BLaER1 treated with 17β-estradiol and CSF1 and Interleukin-3, amounts not matched to agents 10 nM and 100 nM (cell line): ENCODE measurements at regions not wholly inside any gene's neighbourhood (a gene's known extent, or its start where the extent isn't known, plus 50 kb on each side); places are given as distances from the start of the nearest gene placed in this dataset.

ENCODE experiments used
- H3K27ac ChIP-seq, 11 experiments: shearing (Covaris generic); formaldehyde crosslinking; 2 replicates each; pipeline ENCODE4 v1.8.1; 2022
- H3K27me3 ChIP-seq, 11 experiments: shearing (Covaris generic); formaldehyde crosslinking; 2 replicates each; pipeline ENCODE4 v1.8.1; 2022
- H3K36me3 ChIP-seq, 11 experiments: shearing (Covaris generic); formaldehyde crosslinking; 2 replicates each; pipeline ENCODE4 v1.8.1; 2022
- H3K4me1 ChIP-seq, 10 experiments: shearing (Covaris generic); formaldehyde crosslinking; 2 replicates each; pipeline ENCODE4 v1.8.1; 2022
- H3K4me2 ChIP-seq, 11 experiments: shearing (Covaris generic); formaldehyde crosslinking; 2 replicates each; pipeline ENCODE4 v1.8.1; 2022
- H3K4me3 ChIP-seq, 10 experiments: shearing (Covaris generic); formaldehyde crosslinking; 2 replicates each; pipeline ENCODE4 v1.8.1; 2022
- H3K9ac ChIP-seq, 11 experiments: shearing (Covaris generic); formaldehyde crosslinking; 2 replicates each; pipeline ENCODE4 v1.8.1; 2022
- H3K9me3 ChIP-seq, 11 experiments: shearing (Covaris generic); formaldehyde crosslinking; replicated peaks in 1 of 11; 2 replicates each; pipeline ENCODE4 v1.8.1; 2022
- H4K20me1 ChIP-seq, 11 experiments: shearing (Covaris generic); formaldehyde crosslinking; 2 replicates each; pipeline ENCODE4 v1.8.1; 2022
- Cebpa-rat ChIP-seq, 11 experiments: shearing (Covaris generic); IDR thresholded peaks; 2 replicates each; pipeline ENCODE4 v1.8.1; 2022

- Histone ChIP-seq H3K9ac (no peak overlapping the region), H3K27ac (no peak overlapping the region), H3K4me3 (no peak overlapping the region), H3K4me2 (no peak overlapping the region), H3K9me3 (peaks cover 5 to 13% (median 10%) of the 10 kb centered on the region in 11 experiments; a peak in 15 of 22 replicates), H3K36me3 (no peaks in the 10 kb centered on the region), H4K20me1 (no peaks in the 10 kb centered on the region), H3K4me1 (peaks cover 0 to 10% (median 8%) of the 10 kb centered on the region in 10 experiments; a peak in 15 of 20 replicates), H3K27me3 (no peaks in the 10 kb centered on the region)
- TF ChIP-seq Cebpa-rat (IDR thresholded peaks at IDR 0.05) = no peak
Observed at GRCh38 chr7:112699725-112700513, 90.3 kb downstream of the TMEM168 start.

DNA sequence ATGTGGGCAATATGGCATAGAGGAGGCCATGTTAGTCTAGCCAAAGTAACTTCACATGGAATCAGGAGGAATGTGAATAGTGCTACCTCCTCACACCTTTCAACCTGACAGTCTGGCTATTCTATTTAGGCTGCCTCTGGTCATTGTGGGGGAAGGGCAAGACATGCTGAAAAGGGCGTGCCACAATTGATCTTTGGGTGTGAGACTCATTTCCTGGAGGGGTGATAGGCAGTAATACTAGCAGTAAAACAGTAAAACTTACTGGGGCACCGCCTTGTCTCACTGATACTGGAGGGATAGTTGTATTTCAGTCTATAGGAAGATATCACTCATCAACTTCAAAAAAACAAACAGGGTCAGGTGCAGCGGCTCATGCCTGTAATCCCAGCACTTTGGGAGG lies 88.7 kb downstream of the TMEM168 start:
- Histone ChIP-seq H3K9ac (no peak overlapping the region), H3K4me3 (no peak overlapping the region), H3K4me2 (peak overlapping the region in 9 of 11 experiments; percentile 9 to 75 (median 47); a peak in 17 of 22 replicates), H3K27ac (no peak overlapping the region), H3K9me3 (peaks cover 5 to 13% (median 10%) of the 10 kb centered on the region in 11 experiments; a peak in 15 of 22 replicates), H3K27me3 (no peaks in the 10 kb centered on the region), H3K36me3 (no peaks in the 10 kb centered on the region), H3K4me1 (peaks cover 0 to 10% (median 8%) of the 10 kb centered on the region in 10 experiments; a peak in 15 of 20 replicates), H4K20me1 (no peaks in the 10 kb centered on the region)
- TF ChIP-seq Cebpa-rat (IDR thresholded peaks at IDR 0.05) = no peak

DNA sequence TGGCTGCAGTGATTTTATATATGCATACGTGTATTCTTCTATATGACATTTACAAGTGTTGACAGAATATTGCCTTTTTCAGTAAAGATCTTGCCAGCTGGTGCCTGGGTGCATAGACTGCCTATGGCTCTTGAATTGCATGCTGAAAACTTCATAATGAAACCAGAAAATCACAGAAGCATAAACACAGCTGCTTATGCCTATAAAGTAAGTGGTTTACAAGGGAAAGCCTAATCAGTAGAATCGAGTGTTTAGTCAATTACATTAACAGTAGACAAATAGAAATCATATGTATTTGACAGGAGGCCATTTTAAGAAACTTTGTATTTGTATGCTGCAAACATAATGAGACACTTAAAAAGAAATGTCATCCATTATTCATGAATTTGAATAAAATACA lies 82.5 kb downstream of the TMEM168 start:
- no peak for TF ChIP-seq Cebpa-rat (IDR thresholded peaks at IDR 0.05)
- H3K4me1 ChIP-seq = peaks cover 0 to 6% (median 5%) of the 10 kb centered on the region in 10 experiments; a peak in 4 of 20 replicates
- no peak overlapping the region for H3K4me3 ChIP-seq
- no peak overlapping the region for H3K27ac ChIP-seq
- no peaks in the 10 kb centered on the region for H3K9me3 ChIP-seq
- no peaks in the 10 kb centered on the region for H3K36me3 ChIP-seq
- H3K4me2 ChIP-seq = peak overlapping the region in 1 of 11 experiments; percentile 31; a peak in 2 of 22 replicates
- H4K20me1 ChIP-seq = no peaks in the 10 kb centered on the region; a peak in 1 of 22 replicates
- H3K9ac ChIP-seq = no peak overlapping the region
- no peaks in the 10 kb centered on the region for H3K27me3 ChIP-seq

DNA sequence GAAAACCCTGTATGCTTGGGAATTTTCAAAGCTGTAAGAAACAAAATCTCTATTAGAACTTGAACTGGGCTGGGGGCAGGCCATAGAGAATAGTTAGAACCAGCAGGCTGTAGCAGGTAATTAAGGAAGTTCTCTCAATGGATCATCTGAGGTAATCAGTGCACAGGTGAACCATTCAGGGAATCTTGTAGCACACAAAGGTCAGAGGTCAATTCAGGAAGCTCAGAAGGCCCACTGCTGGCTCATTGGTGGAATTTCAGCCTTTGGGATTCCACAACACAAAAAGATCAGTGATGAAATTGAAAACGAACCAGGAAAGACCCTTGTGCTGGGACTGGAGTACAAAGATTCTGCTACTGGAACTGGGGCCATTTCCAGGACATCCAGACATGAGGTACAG lies 82.0 kb downstream of the TMEM168 start:
- no peak for TF ChIP-seq Cebpa-rat (IDR thresholded peaks at IDR 0.05)
- Histone ChIP-seq H3K9me3 (no peaks in the 10 kb centered on the region), H3K27me3 (no peaks in the 10 kb centered on the region), H4K20me1 (no peaks in the 10 kb centered on the region; a peak in 1 of 22 replicates), H3K4me1 (peaks cover 0 to 6% (median 5%) of the 10 kb centered on the region in 10 experiments; a peak in 4 of 20 replicates), H3K4me3 (no peak overlapping the region), H3K27ac (no peak overlapping the region), H3K36me3 (no peaks in the 10 kb centered on the region), H3K9ac (no peak overlapping the region), H3K4me2 (no peak overlapping the region)
